HG02623 (cell line): ENCODE measurements at regions not wholly inside any gene's neighbourhood (a gene's known extent, or its start where the extent isn't known, plus 50 kb on each side); places are given as distances from the start of the nearest gene placed in this dataset.

ENCODE experiments used
- ATAC-seq: cut with Tn5 transposase; IDR thresholded peaks from one replicate; pipeline ENCODE4 v1.9.1; 2021; ENCODE audit warnings: moderate library complexity; ENCODE audit not compliant: unreplicated experiment

DNA sequence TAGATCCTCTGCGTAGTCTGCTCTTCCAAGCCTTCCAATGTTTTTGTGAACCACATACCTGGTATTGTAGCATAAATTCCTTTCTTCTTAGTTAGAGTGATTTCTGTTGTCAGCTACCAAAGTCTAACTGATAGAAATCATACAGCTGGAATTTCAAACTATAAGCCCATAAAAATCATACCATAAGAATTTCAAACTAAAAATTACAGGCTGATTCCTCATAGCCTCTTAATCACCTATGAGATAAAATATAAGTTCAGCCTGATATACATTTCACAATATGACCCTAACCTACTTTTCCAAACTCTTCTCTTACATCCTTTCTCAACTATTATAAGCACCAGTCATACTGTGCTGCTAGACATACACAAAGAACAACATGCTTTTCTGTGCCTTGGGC is 64.8 kb downstream of the PTHLH start:
- no peak for ATAC-seq

DNA sequence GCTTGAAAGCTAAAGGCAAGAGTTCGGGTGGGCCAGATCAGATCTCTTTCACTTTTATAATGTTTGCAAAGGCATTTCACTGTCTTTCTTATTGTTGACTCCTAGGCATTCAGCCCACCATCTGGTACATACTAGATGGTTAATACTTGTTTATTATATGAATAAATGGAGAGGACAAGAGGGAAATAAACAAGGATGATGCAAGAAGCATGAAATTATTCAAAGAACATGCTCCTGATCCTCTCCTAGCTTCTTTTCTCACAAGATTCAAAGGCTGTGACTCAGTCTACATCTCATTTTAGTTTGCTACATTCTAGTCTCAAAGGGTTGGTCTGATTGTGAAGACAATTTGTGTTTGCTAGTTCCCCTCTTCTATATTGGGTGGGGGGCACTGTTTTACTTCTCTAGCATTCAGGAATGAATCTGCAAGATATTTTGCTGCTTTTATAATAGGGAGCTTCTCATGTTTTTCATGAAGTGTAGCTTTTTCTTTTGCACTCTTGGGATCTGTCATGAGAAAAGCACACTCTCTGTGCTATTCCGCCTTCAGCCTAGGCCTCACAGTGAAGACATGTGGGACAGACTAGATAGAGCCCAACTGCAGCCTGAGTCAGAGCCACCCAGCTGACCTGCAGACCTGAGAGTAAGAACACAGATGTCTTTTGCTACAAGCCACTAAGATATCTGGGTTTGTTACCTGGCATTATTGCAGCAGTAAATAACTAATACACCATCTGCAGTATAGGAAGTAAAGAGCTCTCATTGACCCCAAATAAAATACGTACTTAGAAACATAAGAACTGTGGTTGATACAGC is 65.7 kb downstream of the PTHLH start:
- ATAC-seq = no peak

DNA sequence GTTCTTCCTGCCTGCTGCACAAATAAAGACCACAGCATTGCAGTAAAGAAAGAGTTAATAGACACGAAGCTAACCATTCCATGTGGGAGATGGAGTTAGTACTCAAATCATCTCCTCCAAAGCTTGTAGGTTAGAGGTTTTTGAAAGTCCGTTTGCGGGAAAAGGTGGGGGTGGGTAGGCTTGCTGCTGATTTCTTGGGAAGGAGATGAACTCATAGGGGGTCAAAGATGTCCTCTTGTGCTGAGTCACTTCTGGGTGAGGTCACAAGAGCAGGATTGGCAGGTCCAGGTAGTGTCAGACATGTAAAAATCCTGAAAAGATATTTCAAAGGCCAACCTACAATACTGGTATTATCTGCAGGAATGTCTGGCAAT is 66.4 kb downstream of the PTHLH start:
- no peak for ATAC-seq

DNA sequence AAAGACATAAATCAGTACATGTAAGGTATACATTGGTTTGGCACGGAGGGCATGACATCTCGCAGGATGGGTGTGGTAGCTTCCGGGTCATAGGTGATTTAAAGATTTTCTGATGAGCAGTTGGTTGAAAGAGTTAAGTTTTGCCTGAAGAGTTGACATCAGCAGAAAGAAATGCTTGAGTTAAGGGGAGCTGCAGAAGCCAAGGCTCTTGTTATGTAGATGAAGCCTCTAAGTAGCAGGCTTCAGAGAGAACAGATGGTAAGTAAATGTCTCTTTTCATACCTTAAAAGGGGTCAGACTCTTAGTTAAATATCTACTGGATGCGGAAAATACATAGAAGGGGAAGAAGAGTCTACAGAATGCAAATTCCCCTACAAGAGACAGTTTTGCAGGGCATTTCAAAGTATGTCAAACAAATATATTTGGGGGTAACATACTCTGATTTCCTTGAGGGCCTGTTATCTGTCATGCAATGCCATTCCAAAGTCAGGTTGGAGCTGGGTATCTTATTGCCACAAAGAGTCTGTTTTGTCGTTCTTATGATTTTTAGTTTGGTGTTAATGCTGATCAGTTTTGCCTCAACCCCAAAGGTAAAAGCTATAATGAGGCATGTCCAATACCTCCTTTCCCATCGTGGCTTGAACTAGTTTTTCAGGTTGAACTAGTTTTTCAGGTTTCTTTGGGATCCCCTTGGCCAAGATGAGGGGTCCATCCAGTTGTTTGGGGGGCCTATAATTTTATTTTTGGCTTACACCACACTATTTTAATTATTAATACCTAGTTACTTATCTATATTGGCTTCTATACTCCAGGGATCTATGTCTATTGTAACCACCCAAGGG is 67.0 kb downstream of the PTHLH start:
- ATAC-seq = no peak

DNA sequence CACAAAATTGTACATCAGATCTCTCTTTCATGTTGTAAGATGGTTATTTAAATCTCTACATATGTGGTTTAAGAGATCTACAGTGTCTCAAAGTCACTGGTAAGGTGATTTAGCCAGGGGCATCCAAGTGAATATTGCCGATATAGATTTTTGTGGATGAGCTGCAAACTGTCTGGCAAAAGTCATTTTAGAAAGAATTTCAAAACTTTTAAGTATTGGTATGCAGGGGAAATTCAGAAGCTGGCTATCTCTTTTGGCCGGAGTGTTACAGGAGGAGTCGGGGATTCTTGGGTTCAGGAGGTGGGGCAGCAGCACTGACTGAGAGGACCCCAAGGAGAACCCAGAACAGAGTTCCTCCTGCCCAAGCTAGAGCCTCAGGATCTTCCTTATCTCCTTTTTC is 69.9 kb downstream of the PTHLH start:
- no peak for ATAC-seq

DNA sequence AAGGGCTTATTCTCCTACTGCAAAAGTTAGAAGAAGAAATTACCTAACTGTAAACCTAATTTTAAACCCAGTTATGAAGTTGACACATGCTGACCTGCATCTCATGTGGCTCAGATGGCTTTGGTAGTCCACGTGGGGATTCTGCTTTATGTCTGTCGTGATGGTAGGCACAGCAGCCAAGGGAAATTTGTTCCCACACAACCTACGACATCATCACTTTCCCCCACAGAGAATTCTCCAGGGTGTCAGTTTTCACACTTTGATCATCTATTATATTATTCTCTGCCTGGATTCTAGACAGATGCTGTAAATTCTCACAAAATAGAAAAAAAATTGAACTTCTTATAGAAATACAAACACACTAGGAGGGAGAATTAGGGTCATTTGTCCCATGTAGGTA is 70.6 kb downstream of the PTHLH start:
- ATAC-seq = no peak

DNA sequence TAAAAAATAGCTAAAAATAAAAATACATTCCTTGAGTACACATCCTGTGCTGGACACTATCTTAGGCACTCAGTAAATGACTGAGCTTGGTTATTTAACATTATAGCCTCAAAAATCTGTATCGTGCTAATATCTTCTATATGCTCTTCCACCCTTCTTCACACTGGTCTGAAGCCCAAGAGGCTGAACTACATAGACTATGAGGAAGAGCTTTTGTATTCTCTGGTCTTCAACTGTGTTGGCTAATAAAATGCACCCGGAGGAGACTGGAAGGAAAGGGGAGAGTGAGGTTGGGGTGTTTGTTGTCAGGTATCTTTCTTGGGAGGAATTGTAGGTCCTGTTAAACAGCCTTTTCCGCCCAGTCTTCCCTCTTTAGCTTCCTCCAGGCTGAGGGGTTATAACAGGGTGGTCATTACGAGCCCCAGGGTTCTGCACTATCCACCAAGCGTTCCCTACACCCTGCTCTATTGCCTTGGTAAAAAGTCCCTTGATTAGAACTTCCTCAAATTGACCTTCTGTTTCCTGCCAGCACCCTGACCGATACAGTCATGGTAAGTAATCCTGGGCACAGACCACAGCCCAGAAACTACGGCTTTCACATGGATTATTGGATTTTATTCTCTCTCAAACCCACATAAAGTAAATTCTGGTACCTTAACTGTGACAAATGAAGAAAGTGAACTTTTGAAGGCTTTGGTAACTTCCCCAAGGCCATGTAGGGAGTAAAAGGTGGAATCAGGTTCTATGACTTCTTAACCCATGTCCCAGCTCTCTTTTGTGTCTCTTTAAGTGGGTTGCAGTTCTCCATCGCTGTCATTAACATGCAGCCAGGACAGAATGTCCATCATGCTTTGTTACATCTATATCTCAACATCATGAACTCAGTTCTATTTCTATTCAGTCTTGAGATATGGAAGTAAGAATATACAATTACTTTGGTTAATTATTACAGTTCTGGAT is 71.3 kb downstream of the PTHLH start:
- no peak for ATAC-seq

DNA sequence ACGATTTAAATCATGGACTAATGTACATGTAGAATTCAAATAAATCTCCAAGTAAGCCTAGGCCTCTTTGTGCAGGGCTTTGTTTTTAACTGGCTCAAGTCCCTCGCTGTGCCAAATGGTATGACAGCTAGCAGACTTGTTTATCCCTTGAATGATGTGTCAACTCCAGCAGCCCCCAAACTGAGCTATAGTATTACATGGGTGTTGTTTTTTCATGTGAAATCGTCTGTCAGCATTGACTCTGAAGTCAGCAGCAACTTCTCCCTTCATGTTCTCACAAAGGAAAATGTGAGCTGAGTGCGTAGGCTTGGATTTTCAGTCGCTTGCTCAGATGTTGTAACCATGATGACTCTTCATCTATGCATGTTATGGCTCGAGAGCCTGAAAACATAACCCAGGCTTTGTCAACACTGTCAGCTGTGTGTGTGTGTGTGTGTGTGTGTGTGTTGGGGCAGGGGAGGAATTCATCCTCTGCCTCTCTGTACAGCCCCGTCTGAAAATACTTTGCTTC is 73.3 kb downstream of the PTHLH start:
- no peak for ATAC-seq

DNA sequence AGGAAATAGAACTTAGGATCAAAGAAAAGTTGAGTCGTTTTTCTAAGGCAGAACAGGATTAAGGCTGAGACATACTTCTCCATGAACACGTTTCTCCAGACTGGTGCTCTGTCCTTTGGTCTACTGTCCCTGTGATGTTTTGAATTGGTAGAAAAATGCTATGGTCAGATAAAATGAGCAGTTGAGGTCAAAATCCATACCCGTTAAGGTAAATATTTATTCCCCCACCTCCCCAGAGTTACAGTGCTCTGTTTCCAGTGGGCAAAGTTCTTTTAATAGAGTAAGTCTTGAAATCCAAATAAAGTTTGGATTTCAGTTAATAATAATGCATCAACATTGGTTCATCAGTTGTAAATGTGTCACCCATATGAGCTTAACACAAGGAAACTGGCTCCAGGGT is 74.5 kb downstream of the PTHLH start:
- no peak for ATAC-seq

DNA sequence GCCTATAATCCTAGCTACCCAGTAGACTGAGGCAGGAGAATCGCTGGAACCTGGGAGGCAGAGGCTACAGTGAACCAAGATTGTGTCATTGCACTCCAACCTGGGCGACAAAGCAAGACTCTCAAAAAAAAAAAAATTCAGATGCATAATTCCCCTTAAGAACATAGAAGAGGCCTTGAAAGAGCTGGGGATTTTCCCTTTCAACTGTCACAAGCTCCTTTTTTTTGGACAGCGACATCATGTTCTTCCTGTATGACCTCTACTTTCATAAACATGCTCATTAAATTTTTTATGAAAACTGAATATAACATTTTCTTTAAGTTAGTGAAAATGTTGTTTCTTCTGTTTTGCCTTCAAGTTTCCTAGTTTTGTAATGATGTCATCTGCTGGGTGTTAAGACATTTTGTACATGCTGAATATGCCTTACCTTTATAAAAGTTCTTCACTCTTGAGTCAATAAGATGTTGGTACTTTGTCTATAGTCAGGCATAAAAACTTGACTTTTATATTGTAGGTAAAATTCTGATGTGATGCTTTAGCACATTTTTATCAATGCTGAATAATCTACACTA is 76.0 kb downstream of the PTHLH start:
- ATAC-seq = no peak

DNA sequence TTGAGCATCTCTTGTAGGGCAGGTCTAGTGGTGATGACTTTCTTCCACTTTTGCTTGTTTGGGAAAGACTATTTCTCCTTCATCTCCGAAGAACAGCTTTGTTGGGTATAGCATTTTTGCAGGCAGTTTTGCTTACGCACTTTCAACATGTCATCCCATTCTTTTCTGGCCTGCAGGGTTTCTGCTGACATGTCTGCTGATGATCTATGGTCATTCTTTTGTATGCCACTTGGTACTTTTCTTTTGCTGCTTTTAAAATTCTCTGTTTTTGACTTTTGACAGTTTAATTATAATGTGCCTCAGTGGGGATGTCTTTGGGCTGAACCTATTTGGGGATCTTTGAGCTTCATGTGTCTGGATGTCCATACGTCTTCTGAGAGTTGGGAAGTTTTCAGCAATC is 78.2 kb downstream of the PTHLH start:
- no peak for ATAC-seq

DNA sequence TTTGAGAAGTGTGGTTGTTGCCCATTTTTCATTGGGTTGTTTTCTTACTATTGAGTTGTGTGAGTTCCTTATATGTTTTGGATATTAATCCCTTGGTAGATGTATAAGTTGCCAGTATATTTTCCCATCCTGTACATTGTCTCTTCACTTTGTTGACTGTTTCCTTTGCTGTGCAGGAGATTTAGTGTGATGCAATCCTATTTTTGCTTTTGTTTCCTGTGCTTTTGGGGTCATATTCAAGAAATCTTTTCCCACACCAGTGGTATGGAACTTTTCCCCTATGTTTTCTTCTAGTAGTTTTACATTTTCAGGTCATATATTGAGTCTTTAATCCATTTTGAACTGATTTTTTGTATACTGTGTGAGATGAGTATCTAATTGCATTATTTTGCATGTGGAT is 92.8 kb downstream of the PTHLH start:
- no peak for ATAC-seq

DNA sequence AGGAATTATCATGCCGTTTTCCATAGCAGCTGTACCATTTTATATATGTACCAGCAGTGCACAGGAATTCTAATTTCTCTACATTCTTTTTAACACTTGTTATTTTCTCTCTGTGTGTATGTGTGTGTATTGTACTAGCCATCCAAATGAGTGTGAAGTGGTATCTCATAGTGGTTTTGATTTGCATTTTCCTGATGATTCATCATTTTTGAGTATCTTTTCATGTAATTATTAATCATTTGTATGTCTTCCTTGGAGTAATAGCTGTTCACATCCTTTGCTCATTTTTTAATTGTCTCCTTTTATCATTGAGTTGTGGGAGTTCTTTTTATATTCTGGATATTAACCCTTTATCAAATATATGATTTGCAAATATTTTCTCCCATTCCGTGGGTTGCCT is 95.6 kb upstream of the MANSC4 start:
- ATAC-seq = no peak

DNA sequence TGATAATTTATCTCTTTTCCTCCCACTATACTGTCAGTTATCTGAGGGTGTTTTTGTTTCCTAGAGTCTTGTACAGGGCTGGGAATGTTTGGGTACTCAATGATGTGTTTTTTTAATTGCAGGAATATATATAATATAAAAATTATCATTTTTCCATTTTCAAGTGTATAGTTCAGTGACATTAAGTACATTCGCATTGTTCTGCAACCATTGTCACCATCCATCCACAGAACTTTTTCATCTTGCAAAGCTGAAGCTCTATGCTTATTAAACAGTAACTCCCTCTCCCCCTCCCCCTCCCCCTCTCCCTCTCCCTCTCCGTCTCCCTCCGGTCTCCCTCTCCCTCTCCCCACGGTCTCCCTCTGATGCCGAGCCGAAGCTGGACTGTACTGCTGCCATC is 93.0 kb upstream of the MANSC4 start:
- ATAC-seq = no peak

DNA sequence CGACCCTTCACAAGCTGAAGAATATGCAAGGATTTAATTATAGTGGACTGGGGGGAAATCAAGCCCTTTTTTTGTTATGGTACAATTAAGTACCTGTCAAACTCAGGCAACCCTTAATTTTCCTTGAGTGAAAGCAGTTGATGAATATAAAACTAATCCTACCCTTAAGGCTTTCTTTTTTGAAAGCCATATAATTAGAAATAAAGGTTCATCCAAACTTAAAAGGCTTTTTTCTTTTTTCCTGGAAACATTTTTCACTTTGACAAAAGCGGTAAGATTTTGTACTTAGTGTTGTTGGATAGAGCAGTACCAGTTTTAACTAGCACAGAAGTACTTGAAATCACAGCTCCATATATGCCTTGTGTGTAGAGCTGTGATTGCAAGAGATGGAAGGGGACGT is 91.9 kb upstream of the MANSC4 start:
- ATAC-seq = no peak

DNA sequence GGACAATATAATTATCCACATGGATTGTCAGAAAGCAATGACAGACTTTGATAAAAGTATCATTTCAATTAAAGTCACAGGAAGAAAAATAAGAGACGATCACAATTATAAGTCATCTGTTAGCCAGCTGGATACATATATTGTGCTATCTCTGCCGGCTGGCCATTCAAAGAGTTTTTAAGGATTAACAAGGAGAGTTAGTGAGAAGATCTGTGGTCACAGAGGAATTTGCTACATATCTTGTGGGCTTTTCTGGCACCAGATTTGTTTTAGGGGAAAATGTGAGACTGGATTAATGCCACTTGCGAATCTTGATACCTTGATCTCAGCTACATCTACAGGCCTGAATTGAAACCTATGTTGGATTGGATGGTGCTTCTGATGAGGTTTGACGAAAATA is 90.9 kb upstream of the MANSC4 start:
- no peak for ATAC-seq

DNA sequence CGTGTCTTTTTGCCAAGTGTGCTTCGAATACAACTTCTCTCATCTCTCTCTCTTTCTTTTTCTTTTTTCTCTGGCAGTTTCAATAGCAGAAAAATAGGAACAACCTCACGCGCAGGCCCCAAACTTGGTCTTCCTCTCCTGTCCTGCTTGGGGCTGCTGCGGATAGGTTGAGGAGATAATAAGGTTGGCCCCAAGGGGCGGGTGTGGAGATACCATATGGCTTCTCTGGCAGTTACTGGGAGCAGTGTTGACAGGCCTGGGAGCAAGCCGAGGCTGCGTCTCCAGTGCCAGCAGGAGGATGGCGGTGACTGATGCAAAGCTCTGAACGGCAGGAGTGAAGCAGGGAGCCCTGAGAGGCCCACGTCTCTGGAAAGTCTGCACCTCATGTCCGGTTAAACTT is 89.5 kb upstream of the MANSC4 start:
- no peak for ATAC-seq

DNA sequence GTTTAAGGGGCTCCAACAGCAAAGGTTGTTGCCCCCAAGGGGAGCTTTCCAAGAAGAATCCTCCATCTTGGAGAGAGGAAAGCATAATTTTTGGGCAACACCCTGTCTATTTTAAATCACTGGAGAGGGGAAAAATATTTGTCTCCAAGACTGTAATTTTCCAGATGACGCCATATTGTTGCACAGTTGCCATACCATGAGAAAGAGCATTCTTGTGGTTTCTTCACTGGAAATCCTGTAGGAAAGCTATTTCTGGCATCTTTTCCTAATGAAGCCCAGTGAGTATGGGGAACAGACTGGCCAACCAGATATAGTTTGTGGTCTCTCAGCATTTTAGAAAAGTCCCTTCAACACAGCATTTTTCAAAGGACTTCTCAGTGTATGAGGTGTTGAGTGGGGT is 88.1 kb upstream of the MANSC4 start:
- no peak for ATAC-seq

DNA sequence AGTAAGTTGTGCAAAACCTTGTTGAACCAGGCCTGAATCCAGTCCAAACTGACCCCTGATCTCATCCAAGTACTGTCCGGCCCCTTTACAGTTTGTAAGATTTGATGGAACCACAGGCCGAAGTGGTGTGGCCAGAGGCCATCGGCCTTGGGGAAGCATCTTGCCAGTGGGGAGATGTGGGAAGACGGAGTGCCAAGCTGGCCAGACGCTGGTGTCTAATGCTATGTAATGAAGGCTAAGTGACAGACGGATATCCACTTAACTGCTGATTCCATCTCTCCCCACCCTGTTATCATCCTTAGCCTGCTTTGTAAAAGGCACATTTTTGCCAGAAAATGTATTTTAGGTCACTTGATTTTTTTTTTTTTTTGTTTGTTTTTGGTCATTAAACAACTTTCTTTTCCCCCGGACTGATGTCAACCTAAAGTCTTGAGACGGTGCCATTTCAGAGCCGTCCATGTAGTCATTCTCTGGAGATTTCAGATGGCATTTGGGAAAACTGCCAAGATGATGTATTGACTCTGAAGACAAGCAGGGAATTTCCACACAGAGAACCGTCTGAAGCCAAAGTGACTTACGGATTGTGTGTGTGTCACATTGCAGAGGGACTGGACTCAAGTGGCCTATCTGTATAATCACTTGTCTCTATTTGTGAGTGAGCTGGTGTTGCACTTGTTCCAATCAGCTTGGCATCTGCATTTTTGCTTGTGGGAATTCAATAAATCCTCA is 86.5 kb upstream of the MANSC4 start:
- ATAC-seq = no peak

DNA sequence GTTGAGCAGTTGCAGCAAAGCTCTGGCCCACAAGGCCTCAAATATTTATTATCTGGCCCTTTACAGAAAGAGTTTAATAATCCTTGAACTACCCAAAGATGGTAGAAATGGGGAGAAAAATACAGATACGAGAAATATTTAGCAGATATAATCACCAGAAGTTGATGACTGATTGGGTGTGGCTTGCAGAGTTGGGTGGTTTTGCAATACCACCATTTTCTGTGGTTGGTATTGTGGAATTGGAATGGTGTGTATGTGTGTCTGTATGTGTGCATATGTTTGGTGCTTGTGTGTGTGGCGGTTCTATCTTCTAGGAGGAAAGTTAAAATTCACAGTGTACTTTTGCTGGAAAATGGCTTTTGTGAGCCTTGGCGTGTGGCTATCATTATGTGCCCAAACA is 85.4 kb upstream of the MANSC4 start:
- no peak for ATAC-seq
